Natural killer cell (primary cell): ENCODE measurements at regions not wholly inside any gene's neighbourhood (a gene's known extent, or its start where the extent isn't known, plus 50 kb on each side); places are given as distances from the start of the nearest gene placed in this dataset.

Source experiments
- ATAC-seq, 3 donors: fragments of 150-1000 bp in 2 of 3; fragments of 200-7000 bp in 1 of 3; cut with Tn5 transposase; 1 replicate in 1 of 3; 2 replicates in 2 of 3; pipeline ENCODE4 v1.10.0; 2021; ENCODE audit warnings: mild to moderate bottlenecking in 2 of 3, moderate library complexity in 2 of 3
- DNase-seq, 2 donors: peaks; one replicate each; pipeline versions ENCODE4 v3.0.0 to v3.0.0-alpha.2; 2013 to 2021; ENCODE audit warnings: mixed read lengths in 1 of 2
- H3K27ac ChIP-seq: one replicate; pipeline ENCODE4 v1.5.1; 2013; ENCODE audit warnings: mild to moderate bottlenecking, low read length
- H3K27me3 ChIP-seq: one replicate; pipeline ENCODE4 v1.6.1; 2013; ENCODE audit warnings: low read length; ENCODE audit not compliant: control insufficient read depth, insufficient read depth
- H3K36me3 ChIP-seq: one replicate; pipeline ENCODE4 v1.6.1; 2013; ENCODE audit warnings: low read length; ENCODE audit not compliant: control insufficient read depth, insufficient read depth
- H3K4me1 ChIP-seq: one replicate; pipeline ENCODE4 v1.6.1; 2013; ENCODE audit warnings: low read length; ENCODE audit not compliant: control insufficient read depth, insufficient read depth
- H3K4me3 ChIP-seq: one replicate; pipeline ENCODE4 v1.5.1; 2013; ENCODE audit warnings: low read length
- H3K9me3 ChIP-seq: one replicate; pipeline ENCODE4 v1.6.1; 2013; ENCODE audit warnings: low read length; ENCODE audit not compliant: control insufficient read depth, insufficient read depth
- H3K27ac Mint-ChIP-seq, 2 donors: one replicate each; pipeline ENCODE4 v1.8.0; 2022; ENCODE audit warnings: mild to moderate bottlenecking in 2 of 2, mixed read lengths in 2 of 2, moderate library complexity in 1 of 2
- H3K27me3 Mint-ChIP-seq, 2 donors: one replicate each; pipeline ENCODE4 v1.8.0; 2022; ENCODE audit warnings: low read depth in 2 of 2, mixed read lengths in 2 of 2
- H3K36me3 Mint-ChIP-seq: one replicate; pipeline ENCODE4 v1.8.0; 2022; ENCODE audit warnings: mixed read lengths
- H3K4me1 Mint-ChIP-seq, 2 donors: one replicate each; pipeline ENCODE4 v1.8.0; 2022; ENCODE audit warnings: mixed read lengths in 2 of 2
- H3K4me3 Mint-ChIP-seq: one replicate; pipeline ENCODE4 v1.8.0; 2022; ENCODE audit warnings: mild to moderate bottlenecking, moderate library complexity, mixed read lengths
- H3K9me3 Mint-ChIP-seq, 2 donors: one replicate each; pipeline ENCODE4 v1.8.0; 2022; ENCODE audit warnings: mixed read lengths in 2 of 2
- CTCF ChIP-seq: fragments of 200-600 bp; IDR thresholded peaks from one replicate; pipeline ENCODE4 v1.8.0; 2022; ENCODE audit warnings: antibody characterized with exemption
- WGBS: methylation state at CpG from one replicate; pipeline ENCODE4 v1.1.7; 2013; ENCODE audit warnings: missing lambda C conversion rate; ENCODE audit not compliant: insufficient coverage; 5-methylcytosine and 5-hydroxymethylcytosine counted together
- intact Hi-C: fragments of 100-400 bp; cut with micrococcal nuclease; formaldehyde crosslinking; loops from one replicate; pipeline ENCODE4 v1.14.2; 2022

- peaks cover 5 to 13% of the 10 kb centered on the region in 2 donors for H3K27me3 Mint-ChIP-seq
- no peak overlapping the region for H3K4me3 Mint-ChIP-seq
- WGBS, result 90% methylated on average over 3 of the region's 3 CpGs
- Histone ChIP-seq H3K4me1 (no peaks in the 10 kb centered on the region), H3K27ac (no peak overlapping the region), H3K27me3 (peaks cover 4% of the 10 kb centered on the region), H3K4me3 (no peak overlapping the region), H3K9me3 (no peaks in the 10 kb centered on the region), H3K36me3 (no peaks in the 10 kb centered on the region)
- intact Hi-C loops, result no loop called here
- TF ChIP-seq CTCF, result no peak
- DNase-seq (no peak), ATAC-seq (no peak)
- H3K4me1 Mint-ChIP-seq, result no peaks in the 10 kb centered on the region
- no peaks in the 10 kb centered on the region for H3K36me3 Mint-ChIP-seq
- H3K9me3 Mint-ChIP-seq, result no peaks in the 10 kb centered on the region
- H3K27ac Mint-ChIP-seq, result no peak overlapping the region
These were observed 66.8 kb upstream of the C2CD4B start for GRCh38 chr15:62231856-62232255.

GRCh38 chr15:62240121-62241096, 75.3 kb upstream of the C2CD4B start:
- no peaks in the 10 kb centered on the region for H3K4me1 Mint-ChIP-seq
- H3K36me3 Mint-ChIP-seq, result no peaks in the 10 kb centered on the region
- ATAC-seq, result no peak
- intact Hi-C loops, result no loop called here
- 88% methylated on average over 5 of the region's 5 CpGs for WGBS
- no peak overlapping the region for H3K4me3 ChIP-seq
- no peaks in the 10 kb centered on the region for H3K27me3 ChIP-seq
- H3K27ac ChIP-seq, result no peak overlapping the region
- peaks cover 0 to 7% of the 10 kb centered on the region in 2 donors for H3K27me3 Mint-ChIP-seq
- no peaks in the 10 kb centered on the region for H3K9me3 ChIP-seq
- H3K4me3 Mint-ChIP-seq, result no peak overlapping the region
- TF ChIP-seq CTCF, result no peak
- no peak overlapping the region for H3K27ac Mint-ChIP-seq
- no peaks in the 10 kb centered on the region for H3K4me1 ChIP-seq
- H3K36me3 ChIP-seq, result no peaks in the 10 kb centered on the region
- no peak for DNase-seq
- no peaks in the 10 kb centered on the region for H3K9me3 Mint-ChIP-seq

GRCh38 chr15:62241135-62241770, 76.2 kb upstream of the C2CD4B start:
- H3K27me3 ChIP-seq, result no peaks in the 10 kb centered on the region
- peaks cover 4 to 13% of the 10 kb centered on the region in 2 donors for H3K27me3 Mint-ChIP-seq
- no peaks in the 10 kb centered on the region for H3K36me3 Mint-ChIP-seq
- no peak for TF ChIP-seq CTCF
- H3K4me1 Mint-ChIP-seq, result no peaks in the 10 kb centered on the region
- H3K9me3 Mint-ChIP-seq, result no peaks in the 10 kb centered on the region
- ATAC-seq (no peak), DNase-seq (no peak)
- H3K4me3 ChIP-seq, result no peak overlapping the region
- no peaks in the 10 kb centered on the region for H3K36me3 ChIP-seq
- no peak overlapping the region for H3K27ac ChIP-seq
- 87% methylated on average over 5 of the region's 5 CpGs for WGBS
- H3K27ac Mint-ChIP-seq, result no peak overlapping the region
- intact Hi-C loops, result no loop called here
- no peaks in the 10 kb centered on the region for H3K4me1 ChIP-seq
- no peaks in the 10 kb centered on the region for H3K9me3 ChIP-seq
- H3K4me3 Mint-ChIP-seq, result no peak overlapping the region
